Neuronal stem cell (in vitro differentiated cells): ENCODE measurements at regions not wholly inside any gene's neighbourhood (a gene's known extent, or its start where the extent isn't known, plus 50 kb on each side); places are given as distances from the start of the nearest gene placed in this dataset.
"Not testable (repeated sequence)": the region's sequence is repeated elsewhere in the genome, so short reads cannot be mapped to it uniquely, and the experiment has no call there.

Experiments used
- DNase-seq: peaks from one replicate; pipeline ENCODE4 v3.0.0-alpha.2; 2013; ENCODE audit warnings: low spot score
- H2AFZ ChIP-seq: one replicate; pipeline ENCODE4 v1.6.1; 2013; ENCODE audit warnings: mild to moderate bottlenecking, low read length, inconsistent platforms
- H2AK5ac ChIP-seq: 2 replicates; pipeline ENCODE4 v1.6.1; 2013; ENCODE audit warnings: low read depth, mild to moderate bottlenecking, inconsistent platforms, low read length, moderate library complexity, mixed read lengths
- H2BK120ac ChIP-seq: 2 replicates; pipeline ENCODE4 v1.6.1; 2013; ENCODE audit warnings: low read depth, mild to moderate bottlenecking, inconsistent platforms, low read length, moderate library complexity, mixed read lengths
- H2BK12ac ChIP-seq: one replicate; pipeline ENCODE4 v1.6.1; 2013; ENCODE audit warnings: low read length, inconsistent platforms
- H2BK15ac ChIP-seq: 2 replicates; pipeline ENCODE4 v1.6.1; 2013; ENCODE audit warnings: mild to moderate bottlenecking, low read length, inconsistent platforms, mixed read lengths
- H2BK5ac ChIP-seq: one replicate; pipeline ENCODE4 v1.6.1; 2013; ENCODE audit warnings: inconsistent platforms, mild to moderate bottlenecking, low read length, moderate library complexity
- H3K14ac ChIP-seq: one replicate; pipeline ENCODE4 v1.6.1; 2013; ENCODE audit warnings: low read length, inconsistent platforms
- H3K18ac ChIP-seq: 2 replicates; pipeline ENCODE4 v1.6.1; 2013; ENCODE audit warnings: low read length, inconsistent platforms
- H3K23ac ChIP-seq: 2 replicates; pipeline ENCODE4 v1.6.1; 2013; ENCODE audit warnings: low read depth, mild to moderate bottlenecking, mixed read lengths, low read length, inconsistent platforms; ENCODE audit not compliant: poor library complexity
- H3K27ac ChIP-seq: replicated peaks from 3 replicates; pipeline ENCODE4 v1.5.1; 2013; ENCODE audit warnings: low read length, inconsistent platforms
- H3K27me3 ChIP-seq, 3 experiments: 2 replicates each; pipeline ENCODE4 v1.6.1; 2013; ENCODE audit warnings: low read length in 3 of 3, mild to moderate bottlenecking in 2 of 3, inconsistent platforms in 1 of 3, low read depth in 1 of 3, mixed read lengths in 1 of 3, moderate library complexity in 1 of 3; ENCODE audit not compliant: control insufficient read depth in 3 of 3, insufficient read depth in 3 of 3
- H3K36me3 ChIP-seq, 2 donors: replicated peaks in 1 of 2; 2 replicates each; pipeline ENCODE4 v1.6.1; 2013; ENCODE audit warnings: low read length in 2 of 2; ENCODE audit not compliant: control insufficient read depth in 2 of 2, insufficient read depth in 2 of 2
- H3K4ac ChIP-seq: 2 replicates; pipeline ENCODE4 v1.6.1; 2013; ENCODE audit warnings: inconsistent platforms, mild to moderate bottlenecking, low read length, moderate library complexity
- H3K4me1 ChIP-seq, 2 donors: 1 replicate in 1 of 2; 2 replicates in 1 of 2; pipeline ENCODE4 v1.6.1; 2013; ENCODE audit warnings: low read length in 2 of 2, low read depth in 1 of 2; ENCODE audit not compliant: control insufficient read depth in 2 of 2, insufficient read depth in 1 of 2
- H3K4me2 ChIP-seq: one replicate; pipeline ENCODE4 v1.6.1; 2013; ENCODE audit warnings: mild to moderate bottlenecking, low read length, inconsistent platforms; ENCODE audit not compliant: insufficient read depth, poor library complexity, severe bottlenecking
- H3K4me3 ChIP-seq, 2 donors: 2 replicates each; pipeline ENCODE4 v1.5.1; 2013; ENCODE audit warnings: low read length in 2 of 2, mild to moderate bottlenecking in 2 of 2, inconsistent platforms in 1 of 2, moderate library complexity in 1 of 2
- H3K79me1 ChIP-seq: one replicate; pipeline ENCODE4 v1.6.1; 2013; ENCODE audit warnings: low read depth, mild to moderate bottlenecking, inconsistent platforms, low read length, moderate library complexity
- H3K9ac ChIP-seq: one replicate; pipeline ENCODE4 v1.6.1; 2013; ENCODE audit warnings: mild to moderate bottlenecking, low read depth, low read length, inconsistent platforms; ENCODE audit not compliant: poor library complexity
- H3K9me3 ChIP-seq, 2 donors: replicated peaks in 1 of 2; 2 replicates each; pipeline versions ENCODE3 to v1.6.1; 2013; ENCODE audit warnings: low read length in 2 of 2, mild to moderate bottlenecking in 2 of 2, inconsistent platforms in 1 of 2, low read depth in 1 of 2, mixed read lengths in 1 of 2, moderate library complexity in 1 of 2; ENCODE audit not compliant: control insufficient read depth in 2 of 2, insufficient read depth in 1 of 2
- H4K8ac ChIP-seq: one replicate; pipeline ENCODE4 v1.6.1; 2013; ENCODE audit warnings: low read depth, mild to moderate bottlenecking, inconsistent platforms, low read length, moderate library complexity
- H4K91ac ChIP-seq: one replicate; pipeline ENCODE4 v1.6.1; 2013; ENCODE audit warnings: low read length, low read depth, mild to moderate bottlenecking, inconsistent platforms; ENCODE audit not compliant: poor library complexity
- WGBS, 2 donors: extraction: QIAGEN DNeasy Blood & Tissue Kit; methylation state at CpG; one replicate each; pipeline ENCODE4 v1.1.7; 2013; ENCODE audit warnings: missing lambda C conversion rate in 2 of 2, mixed read lengths in 1 of 2; ENCODE audit not compliant: insufficient read length in 2 of 2, insufficient replicate concordance in 1 of 2; ENCODE audit errors: extremely low coverage in 2 of 2; 5-methylcytosine and 5-hydroxymethylcytosine counted together

GRCh38 chr1:120586053-120586452 is 137.7 kb upstream of the NBPF26 start:
- H3K4me1 ChIP-seq, H3K79me1 ChIP-seq, H2BK5ac ChIP-seq, H4K8ac ChIP-seq, H3K36me3 ChIP-seq, H3K9me3 ChIP-seq, H2AFZ ChIP-seq, H3K4me2 ChIP-seq, H4K91ac ChIP-seq, H3K14ac ChIP-seq, H2AK5ac ChIP-seq, H3K18ac ChIP-seq, H3K27ac ChIP-seq, H3K4me3 ChIP-seq, H2BK120ac ChIP-seq, H3K4ac ChIP-seq, DNase-seq, H3K9ac ChIP-seq, H2BK12ac ChIP-seq, H3K27me3 ChIP-seq, H3K23ac ChIP-seq, H2BK15ac ChIP-seq: not testable (repeated sequence)
- WGBS, 2 donors = no CpG with 5 or more reads among the region's 2 CpGs

- not testable (repeated sequence) for H3K9ac ChIP-seq, H3K4me2 ChIP-seq, H4K91ac ChIP-seq, H3K27me3 ChIP-seq, H3K4me1 ChIP-seq, H3K36me3 ChIP-seq, H3K9me3 ChIP-seq, H3K14ac ChIP-seq, H4K8ac ChIP-seq, DNase-seq, H3K4me3 ChIP-seq, H3K23ac ChIP-seq, H2AK5ac ChIP-seq, H3K4ac ChIP-seq, H3K79me1 ChIP-seq, H2BK120ac ChIP-seq, H2AFZ ChIP-seq, H2BK15ac ChIP-seq, H3K18ac ChIP-seq, H2BK12ac ChIP-seq, H2BK5ac ChIP-seq, H3K27ac ChIP-seq
- no CpG with 5 or more reads among the region's 1 CpG for WGBS, 2 donors
These were observed 134.9 kb upstream of the NBPF26 start for GRCh38 chr1:120588811-120589210.

GRCh38 chr1:120591774-120592173 is 132.0 kb upstream of the NBPF26 start:
- not testable (repeated sequence) for H2BK120ac ChIP-seq, H3K27me3 ChIP-seq, H3K9me3 ChIP-seq, H4K8ac ChIP-seq, H3K4me3 ChIP-seq, DNase-seq, H3K4me1 ChIP-seq, H3K4ac ChIP-seq, H3K79me1 ChIP-seq, H4K91ac ChIP-seq, H2BK5ac ChIP-seq, H2BK12ac ChIP-seq, H3K27ac ChIP-seq, H2AFZ ChIP-seq, H3K23ac ChIP-seq, H3K14ac ChIP-seq, H2BK15ac ChIP-seq, H3K9ac ChIP-seq, H3K18ac ChIP-seq, H3K4me2 ChIP-seq, H2AK5ac ChIP-seq, H3K36me3 ChIP-seq
- no CpG with 5 or more reads among the region's 4 CpGs for WGBS, 2 donors

GRCh38 chr1:120592943-120593342 is 130.8 kb upstream of the NBPF26 start:
- not testable (repeated sequence) for H2BK12ac ChIP-seq, DNase-seq, H3K18ac ChIP-seq, H3K79me1 ChIP-seq, H3K27ac ChIP-seq, H3K4me2 ChIP-seq, H3K9ac ChIP-seq, H3K14ac ChIP-seq, H2BK5ac ChIP-seq, H3K23ac ChIP-seq, H3K27me3 ChIP-seq, H3K4me1 ChIP-seq, H3K9me3 ChIP-seq, H3K4ac ChIP-seq, H2BK120ac ChIP-seq, H3K4me3 ChIP-seq, H2BK15ac ChIP-seq, H4K8ac ChIP-seq, H2AFZ ChIP-seq, H2AK5ac ChIP-seq, H4K91ac ChIP-seq, H3K36me3 ChIP-seq
- no CpG with 5 or more reads among the region's 3 CpGs for WGBS, 2 donors
